Smooth muscle cell (in vitro differentiated cells): ENCODE measurements at regions not wholly inside any gene's neighbourhood (a gene's known extent, or its start where the extent isn't known, plus 50 kb on each side); places are given as distances from the start of the nearest gene placed in this dataset.

Experiments
- DNase-seq: peaks from one replicate; lab custom pipeline; 2025; ENCODE audit not compliant: unreplicated experiment; lab: John Stamatoyannopoulos, UW
- H2AFZ ChIP-seq: fragments of 200-600 bp; sonication (generic); 2 replicates; pipeline ENCODE4 v1.6.0; 2016; ENCODE audit warnings: antibody characterized with exemption, low read depth, mild to moderate bottlenecking
- H3F3A ChIP-seq: fragments of 200-600 bp; sonication (generic); 2 replicates; pipeline ENCODE4 v1.6.0; 2017; ENCODE audit warnings: antibody characterized with exemption, low read depth
- H3K27ac ChIP-seq: fragments of 200-600 bp; sonication (generic); 2 replicates; pipeline ENCODE4 v1.5.1; 2016; ENCODE audit warnings: low read depth, mild to moderate bottlenecking
- H3K27me3 ChIP-seq: fragments of 200-600 bp; sonication (generic); 2 replicates; pipeline ENCODE4 v1.6.1; 2016; ENCODE audit warnings: low read depth, mild to moderate bottlenecking
- H3K36me3 ChIP-seq: fragments of 200-600 bp; sonication (generic); 2 replicates; pipeline ENCODE4 v1.5.1; 2016; ENCODE audit warnings: low read depth
- H3K4me1 ChIP-seq: fragments of 200-600 bp; sonication (generic); 2 replicates; pipeline ENCODE4 v1.5.1; 2016; ENCODE audit warnings: low read depth
- H3K4me2 ChIP-seq: fragments of 200-600 bp; sonication (generic); 2 replicates; pipeline ENCODE4 v1.6.0; 2016; ENCODE audit warnings: mild to moderate bottlenecking
- H3K4me3 ChIP-seq: fragments of 200-600 bp; sonication (generic); 2 replicates; pipeline ENCODE4 v1.5.1; 2016; ENCODE audit warnings: mild to moderate bottlenecking
- H3K79me2 ChIP-seq: fragments of 200-600 bp; sonication (generic); 2 replicates; pipeline ENCODE4 v1.6.0; 2016; ENCODE audit warnings: low read depth, mild to moderate bottlenecking
- H3K9ac ChIP-seq: fragments of 200-600 bp; sonication (generic); 2 replicates; pipeline ENCODE4 v1.6.0; 2016; ENCODE audit warnings: low read depth
- H3K9me3 ChIP-seq: fragments of 200-600 bp; sonication (generic); replicated peaks from 2 replicates; pipeline ENCODE4 v1.5.1; 2016; ENCODE audit warnings: low read depth
- H4K20me1 ChIP-seq: fragments of 200-600 bp; sonication (generic); 2 replicates; pipeline ENCODE4 v1.6.0; 2016; ENCODE audit warnings: low read depth
- WGBS: methylation state at CpG from one replicate; pipeline ENCODE4 v1.1.7; 2016; ENCODE audit warnings: low lambda C conversion rate; 5-methylcytosine and 5-hydroxymethylcytosine counted together
- TF ChIP-seq, protein P1 (sequence below): fragments of 200-600 bp; sonication (generic); IDR thresholded peaks from 2 replicates; pipeline ENCODE4 v1.5.1; 2017; ENCODE audit warnings: borderline replicate concordance, mild to moderate bottlenecking, antibody characterized with exemption; ENCODE audit not compliant: insufficient read depth, poor library complexity, severe bottlenecking

DNA sequence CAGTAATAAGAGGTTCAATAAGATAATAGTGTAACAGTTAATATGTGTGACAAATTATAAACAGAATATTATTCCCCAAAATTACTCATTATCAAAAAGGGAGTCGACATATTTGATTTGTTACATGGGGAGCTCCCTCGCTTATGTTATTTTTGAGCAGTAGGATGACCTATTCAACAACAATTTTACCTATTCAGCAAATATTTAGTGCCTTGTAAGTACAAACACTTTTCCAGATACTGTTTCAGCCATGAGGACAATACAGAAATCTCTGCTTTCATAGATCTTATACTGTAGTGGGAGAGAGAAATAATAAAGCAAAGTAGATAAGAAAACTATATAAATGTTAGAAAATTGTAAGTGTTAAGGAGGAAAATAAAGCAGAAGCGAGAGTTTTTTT is 1342.8 kb upstream of the WWC1 start:
- Histone ChIP-seq H3F3A (peaks cover 3% of the 10 kb centered on the region), H2AFZ (no peak overlapping the region), H3K4me3 (no peak overlapping the region), H3K27me3 (no peaks in the 10 kb centered on the region), H3K27ac (no peak overlapping the region), H3K4me2 (no peak overlapping the region), H3K79me2 (no peaks in the 10 kb centered on the region), H3K9me3 (no peaks in the 10 kb centered on the region), H3K36me3 (no peaks in the 10 kb centered on the region), H3K4me1 (no peaks in the 10 kb centered on the region), H3K9ac (no peak overlapping the region), H4K20me1 (no peaks in the 10 kb centered on the region)
- TF ChIP-seq, protein P1, sequence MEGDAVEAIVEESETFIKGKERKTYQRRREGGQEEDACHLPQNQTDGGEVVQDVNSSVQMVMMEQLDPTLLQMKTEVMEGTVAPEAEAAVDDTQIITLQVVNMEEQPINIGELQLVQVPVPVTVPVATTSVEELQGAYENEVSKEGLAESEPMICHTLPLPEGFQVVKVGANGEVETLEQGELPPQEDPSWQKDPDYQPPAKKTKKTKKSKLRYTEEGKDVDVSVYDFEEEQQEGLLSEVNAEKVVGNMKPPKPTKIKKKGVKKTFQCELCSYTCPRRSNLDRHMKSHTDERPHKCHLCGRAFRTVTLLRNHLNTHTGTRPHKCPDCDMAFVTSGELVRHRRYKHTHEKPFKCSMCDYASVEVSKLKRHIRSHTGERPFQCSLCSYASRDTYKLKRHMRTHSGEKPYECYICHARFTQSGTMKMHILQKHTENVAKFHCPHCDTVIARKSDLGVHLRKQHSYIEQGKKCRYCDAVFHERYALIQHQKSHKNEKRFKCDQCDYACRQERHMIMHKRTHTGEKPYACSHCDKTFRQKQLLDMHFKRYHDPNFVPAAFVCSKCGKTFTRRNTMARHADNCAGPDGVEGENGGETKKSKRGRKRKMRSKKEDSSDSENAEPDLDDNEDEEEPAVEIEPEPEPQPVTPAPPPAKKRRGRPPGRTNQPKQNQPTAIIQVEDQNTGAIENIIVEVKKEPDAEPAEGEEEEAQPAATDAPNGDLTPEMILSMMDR, result no peak
- WGBS, result 96% methylated on average over 3 of the region's 3 CpGs
- no peak for DNase-seq

DNA sequence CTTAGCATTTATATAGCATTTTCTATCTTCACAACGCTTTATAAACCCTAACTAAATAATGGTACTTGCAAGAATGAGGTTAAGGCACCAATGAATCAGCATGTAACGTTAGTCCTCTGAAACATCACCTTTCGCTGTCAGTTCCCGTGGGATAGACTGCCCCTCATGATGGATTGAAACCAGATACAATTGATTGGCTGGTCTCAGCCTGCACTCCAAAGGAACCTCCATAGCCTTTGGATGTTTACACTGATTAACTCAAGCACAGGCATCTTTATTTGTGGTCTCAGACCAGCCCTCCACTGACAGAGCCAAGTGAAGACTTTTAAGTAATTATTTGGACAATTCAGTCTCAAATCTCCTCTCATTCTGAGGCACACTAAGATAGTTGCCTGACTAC is 1339.4 kb upstream of the WWC1 start:
- DNase-seq, result no peak
- 73% methylated on average over 4 of the region's 4 CpGs for WGBS
- H3K9me3 ChIP-seq, result no peaks in the 10 kb centered on the region
- TF ChIP-seq, protein P1, result no peak
- H3K79me2 ChIP-seq, result no peaks in the 10 kb centered on the region
- no peak overlapping the region for H3K27ac ChIP-seq
- no peaks in the 10 kb centered on the region for H3K27me3 ChIP-seq
- no peak overlapping the region for H2AFZ ChIP-seq
- peaks cover 3% of the 10 kb centered on the region for H3F3A ChIP-seq
- no peaks in the 10 kb centered on the region for H3K4me1 ChIP-seq
- H3K36me3 ChIP-seq, result no peaks in the 10 kb centered on the region
- no peak overlapping the region for H3K4me2 ChIP-seq
- H3K9ac ChIP-seq, result no peak overlapping the region
- H3K4me3 ChIP-seq, result no peak overlapping the region
- H4K20me1 ChIP-seq, result no peaks in the 10 kb centered on the region

DNA sequence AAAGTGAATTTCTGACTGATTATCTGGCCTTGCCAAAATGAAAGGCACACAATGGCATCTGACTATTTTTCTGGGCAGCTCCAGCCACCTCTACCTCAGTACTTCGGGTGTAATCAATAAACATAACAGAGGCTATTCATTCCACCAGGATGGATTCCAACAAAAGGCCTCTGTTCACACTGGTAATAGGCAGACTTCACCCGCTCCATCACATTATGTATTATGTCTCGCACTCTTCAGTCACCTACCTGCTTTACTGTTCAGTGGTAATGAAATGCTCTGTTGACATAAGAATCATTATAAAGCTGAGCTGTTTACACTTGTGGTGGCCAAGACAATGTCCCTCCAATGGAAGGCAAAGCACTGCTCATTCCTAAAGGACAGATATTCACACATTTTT is 1333.7 kb upstream of the WWC1 start:
- Histone ChIP-seq H3K9me3 (no peaks in the 10 kb centered on the region), H4K20me1 (no peaks in the 10 kb centered on the region), H3K79me2 (no peaks in the 10 kb centered on the region), H3K9ac (no peak overlapping the region), H3K27ac (no peak overlapping the region), H3K4me3 (no peak overlapping the region), H2AFZ (no peak overlapping the region), H3K27me3 (no peaks in the 10 kb centered on the region), H3F3A (peaks cover 3% of the 10 kb centered on the region), H3K4me2 (no peak overlapping the region), H3K36me3 (no peaks in the 10 kb centered on the region), H3K4me1 (no peaks in the 10 kb centered on the region)
- no peak for DNase-seq
- TF ChIP-seq, protein P1, result no peak
- 91% methylated on average over 3 of the region's 3 CpGs for WGBS

DNA sequence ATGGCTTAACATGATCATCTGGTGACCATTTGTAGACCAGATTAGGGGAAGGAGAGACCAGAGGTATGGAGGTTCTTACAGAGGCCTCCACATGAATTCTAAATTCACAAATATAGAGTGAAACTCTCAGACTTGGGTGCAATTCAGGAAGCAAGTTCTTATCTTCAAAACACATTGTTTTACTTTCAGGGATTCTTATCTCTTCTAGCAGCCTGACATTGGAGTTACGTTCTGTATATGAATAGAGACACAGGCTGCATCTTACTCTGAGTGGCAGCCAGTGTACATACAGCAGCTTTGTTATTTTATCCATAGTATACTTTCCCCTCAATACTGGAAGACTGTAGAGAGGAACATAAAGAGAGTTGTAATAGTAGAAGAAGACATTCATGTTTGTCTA is 1331.7 kb upstream of the WWC1 start:
- WGBS, result 67% methylated on average over 1 of the region's 1 CpG

More for the DNA sequence above, 1331.7 kb upstream of the WWC1 start:
- Histone ChIP-seq H3K9me3 (no peaks in the 10 kb centered on the region), H3K9ac (no peak overlapping the region), H4K20me1 (no peaks in the 10 kb centered on the region), H3K4me2 (no peak overlapping the region), H3K4me1 (no peaks in the 10 kb centered on the region), H3K4me3 (no peak overlapping the region), H3K79me2 (no peaks in the 10 kb centered on the region), H3F3A (no peaks in the 10 kb centered on the region), H3K27ac (no peak overlapping the region), H3K36me3 (no peaks in the 10 kb centered on the region), H3K27me3 (no peaks in the 10 kb centered on the region), H2AFZ (no peak overlapping the region)
- no peak for DNase-seq
- TF ChIP-seq, protein P1, result no peak
